Mesendoderm (in vitro differentiated cells): ENCODE measurements at regions not wholly inside any gene's neighbourhood (a gene's known extent, or its start where the extent isn't known, plus 50 kb on each side); places are given as distances from the start of the nearest gene placed in this dataset.
"Not testable (repeated sequence)": the region's sequence is repeated elsewhere in the genome, so short reads cannot be mapped to it uniquely, and the experiment has no call there.

Experiments used
- DNase-seq: peaks from one replicate; pipeline ENCODE4 v3.0.0; 2013
- H2AK5ac ChIP-seq: 2 replicates; pipeline ENCODE4 v1.6.1; 2013; ENCODE audit warnings: low read length, inconsistent platforms
- H2BK120ac ChIP-seq: 2 replicates; pipeline ENCODE4 v1.6.1; 2013; ENCODE audit warnings: low read depth, mild to moderate bottlenecking, low read length, moderate library complexity, mixed read lengths
- H2BK15ac ChIP-seq: replicated peaks from 2 replicates; pipeline ENCODE4 v1.6.1; 2013; ENCODE audit warnings: low read depth, mild to moderate bottlenecking, moderate library complexity
- H2BK5ac ChIP-seq: 2 replicates; pipeline ENCODE4 v1.6.1; 2013; ENCODE audit warnings: low read length, inconsistent platforms
- H3K18ac ChIP-seq: 2 replicates; pipeline ENCODE4 v1.6.1; 2013; ENCODE audit warnings: mild to moderate bottlenecking, low read length, mixed read lengths
- H3K23ac ChIP-seq: one replicate; pipeline ENCODE4 v1.6.1; 2013; ENCODE audit warnings: low read length
- H3K27ac ChIP-seq: 2 replicates; pipeline ENCODE4 v1.5.1; 2013; ENCODE audit warnings: low read depth, mild to moderate bottlenecking, inconsistent platforms, low read length, moderate library complexity
- H3K27me3 ChIP-seq: 2 replicates; pipeline ENCODE4 v1.6.1; 2013; ENCODE audit warnings: low read length, control low read depth, mild to moderate bottlenecking, inconsistent platforms; ENCODE audit not compliant: insufficient read depth, poor library complexity
- H3K36me3 ChIP-seq: 2 replicates; pipeline ENCODE4 v1.6.1; 2013; ENCODE audit warnings: low read length, inconsistent platforms; ENCODE audit not compliant: control insufficient read depth, insufficient read depth
- H3K4ac ChIP-seq: one replicate; pipeline ENCODE4 v1.6.1; 2013; ENCODE audit warnings: low read depth, mild to moderate bottlenecking, low read length, moderate library complexity
- H3K4me1 ChIP-seq: 2 replicates; pipeline ENCODE4 v1.6.1; 2013; ENCODE audit warnings: low read depth, low read length, inconsistent platforms; ENCODE audit not compliant: control insufficient read depth
- H3K4me2 ChIP-seq: 2 replicates; pipeline ENCODE4 v1.6.1; 2013; ENCODE audit warnings: low read length
- H3K4me3 ChIP-seq: 2 replicates; pipeline ENCODE4 v1.5.1; 2013; ENCODE audit warnings: mild to moderate bottlenecking, low read length
- H3K56ac ChIP-seq: one replicate; pipeline ENCODE4 v1.6.1; 2013; ENCODE audit warnings: low read length
- H3K79me1 ChIP-seq: 2 replicates; pipeline ENCODE4 v1.6.1; 2013; ENCODE audit warnings: low read length, inconsistent platforms
- H3K79me2 ChIP-seq: 2 replicates; pipeline ENCODE4 v1.6.1; 2013; ENCODE audit warnings: mild to moderate bottlenecking, low read length; ENCODE audit not compliant: control insufficient read depth, insufficient read depth
- H3K9ac ChIP-seq: 2 replicates; pipeline ENCODE4 v1.6.1; 2013; ENCODE audit warnings: low read length, inconsistent platforms
- H4K5ac ChIP-seq: one replicate; pipeline ENCODE4 v1.6.1; 2013; ENCODE audit warnings: low read length
- H4K8ac ChIP-seq: one replicate; pipeline ENCODE4 v1.6.1; 2013; ENCODE audit warnings: low read depth, mild to moderate bottlenecking, control low read depth, low read length, moderate library complexity
- WGBS: extraction: QIAGEN DNeasy Blood & Tissue Kit; methylation state at CpG from one replicate; pipeline ENCODE4 v1.1.7; 2013; ENCODE audit warnings: low lambda C conversion rate, missing lambda C conversion rate; ENCODE audit not compliant: insufficient coverage; ENCODE audit errors: extremely low coverage; 5-methylcytosine and 5-hydroxymethylcytosine counted together

DNA sequence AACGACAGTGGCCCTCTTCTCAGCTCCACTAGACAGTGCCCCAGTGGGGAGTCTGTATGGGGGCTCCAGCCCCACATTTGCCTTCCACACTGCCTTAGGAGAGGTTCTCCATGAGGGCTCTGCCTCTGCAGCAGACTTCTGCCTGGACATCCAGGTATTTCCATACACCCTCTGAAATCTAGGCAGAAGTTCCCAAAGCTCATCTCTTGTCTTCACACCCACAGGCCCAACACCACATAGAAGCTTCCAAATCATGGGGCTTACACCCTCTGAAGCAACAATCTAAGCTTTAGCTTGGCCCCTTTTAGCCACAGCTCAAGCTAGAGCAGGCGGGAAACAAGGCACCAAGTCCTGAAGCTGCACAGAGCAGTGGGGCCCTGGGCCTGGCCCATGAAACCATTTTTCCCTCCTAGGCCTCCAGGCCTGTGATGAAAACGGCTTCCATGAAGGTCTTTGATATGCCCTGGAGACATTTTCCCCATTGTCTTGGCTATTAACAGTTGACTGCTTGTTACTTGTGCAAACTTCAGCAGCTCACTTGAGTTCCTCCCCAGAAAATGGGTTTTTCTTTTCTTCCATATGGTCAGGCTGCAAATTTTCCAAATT, 89.2 kb downstream of the KBTBD2 start:
- DNase-seq: peak; percentile 2
- no CpG with 5 or more reads among the region's 3 CpGs for WGBS

DNA sequence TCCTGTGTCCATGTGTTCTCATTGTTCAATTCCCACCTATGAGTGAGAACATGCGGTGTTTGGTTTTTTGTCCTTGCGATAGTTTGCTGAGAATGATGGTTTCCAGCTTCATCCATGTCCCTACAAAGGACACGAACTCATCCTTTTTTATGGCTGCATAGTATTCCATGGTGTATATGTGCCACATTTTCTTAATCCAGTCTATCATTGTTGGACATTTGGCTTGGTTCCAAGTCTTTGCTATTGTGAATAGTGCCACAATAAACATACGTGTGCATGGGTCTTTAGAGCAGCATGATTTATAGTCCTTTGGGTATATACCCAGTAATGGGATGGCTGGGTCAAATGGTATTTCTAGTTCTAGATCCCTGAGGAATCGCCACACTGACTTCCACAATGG, 98.5 kb downstream of the KBTBD2 start:
- not testable (repeated sequence) for H3K18ac ChIP-seq, H3K9ac ChIP-seq, H4K8ac ChIP-seq, H3K56ac ChIP-seq, H3K23ac ChIP-seq, H3K79me1 ChIP-seq, H3K4ac ChIP-seq, H2BK120ac ChIP-seq, H2BK15ac ChIP-seq, H2BK5ac ChIP-seq, H3K79me2 ChIP-seq, H2AK5ac ChIP-seq, H3K36me3 ChIP-seq, H3K4me1 ChIP-seq, DNase-seq, H3K27me3 ChIP-seq, H3K27ac ChIP-seq, H3K4me2 ChIP-seq, H3K4me3 ChIP-seq, H4K5ac ChIP-seq
- WGBS: no CpG with 5 or more reads among the region's 5 CpGs

More for the DNA sequence above, 89.2 kb downstream of the KBTBD2 start:
- no peak overlapping the region for H3K9ac ChIP-seq
- no peak overlapping the region for H2BK5ac ChIP-seq
- H3K4me1 ChIP-seq: no peaks in the 10 kb centered on the region
- no peak overlapping the region for H3K4ac ChIP-seq
- H3K4me2 ChIP-seq: no peak overlapping the region
- no peak overlapping the region for H2AK5ac ChIP-seq
- no peaks in the 10 kb centered on the region for H3K27me3 ChIP-seq
- no peak overlapping the region for H3K27ac ChIP-seq
- no peak overlapping the region for H3K56ac ChIP-seq
- no peak overlapping the region for H2BK15ac ChIP-seq
- H3K79me2 ChIP-seq: no peaks in the 10 kb centered on the region
- H3K18ac ChIP-seq: no peak overlapping the region
- no peaks in the 10 kb centered on the region for H3K36me3 ChIP-seq
- no peak overlapping the region for H3K4me3 ChIP-seq
- H2BK120ac ChIP-seq: no peak overlapping the region
- H4K8ac ChIP-seq: no peak overlapping the region
- no peak overlapping the region for H4K5ac ChIP-seq
- H3K23ac ChIP-seq: no peak overlapping the region
- no peaks in the 10 kb centered on the region for H3K79me1 ChIP-seq

- not testable (repeated sequence) for H2BK5ac ChIP-seq, H3K4me1 ChIP-seq, H3K4me3 ChIP-seq, H4K5ac ChIP-seq, H3K27ac ChIP-seq, H3K23ac ChIP-seq, H3K56ac ChIP-seq, H3K18ac ChIP-seq, H3K36me3 ChIP-seq, H4K8ac ChIP-seq, H3K9ac ChIP-seq, H2AK5ac ChIP-seq, H2BK120ac ChIP-seq, H3K4me2 ChIP-seq, H3K79me1 ChIP-seq, H3K27me3 ChIP-seq, H2BK15ac ChIP-seq, H3K79me2 ChIP-seq, H3K4ac ChIP-seq
- DNase-seq: peak; percentile 42
- no CpG with 5 or more reads among the region's 7 CpGs for WGBS
Measured at GRCh38 chr7:32790766-32791430, 100.7 kb downstream of the KBTBD2 start.

GRCh38 chr7:32789266-32789665, 102.3 kb downstream of the KBTBD2 start:
- H4K8ac ChIP-seq, H3K4ac ChIP-seq, H3K79me1 ChIP-seq, H3K9ac ChIP-seq, H4K5ac ChIP-seq, H2BK15ac ChIP-seq, H3K79me2 ChIP-seq, H3K4me1 ChIP-seq, DNase-seq, H3K27ac ChIP-seq, H2AK5ac ChIP-seq, H3K4me2 ChIP-seq, H3K36me3 ChIP-seq, H2BK120ac ChIP-seq, H3K18ac ChIP-seq, H3K23ac ChIP-seq, H3K4me3 ChIP-seq, H3K27me3 ChIP-seq, H3K56ac ChIP-seq, H2BK5ac ChIP-seq: not testable (repeated sequence)
- no CpG with 5 or more reads among the region's 8 CpGs for WGBS

DNA sequence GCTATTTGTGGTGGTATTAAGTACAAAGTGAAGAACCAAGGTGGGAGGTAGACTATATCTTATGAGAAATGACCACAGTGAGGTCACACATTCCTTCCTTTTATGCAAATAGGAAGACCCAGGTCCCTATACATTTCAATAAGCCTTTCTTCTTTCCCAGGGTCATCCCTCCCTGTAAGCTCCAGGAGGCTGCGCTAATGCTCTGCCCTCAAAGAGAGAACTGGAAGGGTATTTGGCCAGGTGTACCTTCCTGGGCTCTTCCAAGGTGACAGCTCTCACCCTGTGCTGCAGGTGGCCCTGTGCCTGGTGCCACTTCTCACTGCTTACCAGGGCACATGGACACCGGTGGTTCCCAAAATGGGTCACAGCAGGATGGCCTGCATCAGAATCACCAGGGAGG, 103.4 kb downstream of the KBTBD2 start:
- H3K4me1 ChIP-seq, H3K36me3 ChIP-seq, H3K4ac ChIP-seq, H3K18ac ChIP-seq, H3K27ac ChIP-seq, DNase-seq, H4K5ac ChIP-seq, H3K56ac ChIP-seq, H2BK5ac ChIP-seq, H4K8ac ChIP-seq, H2BK15ac ChIP-seq, H3K9ac ChIP-seq, H3K79me2 ChIP-seq, H2AK5ac ChIP-seq, H3K79me1 ChIP-seq, H3K23ac ChIP-seq, H3K27me3 ChIP-seq, H2BK120ac ChIP-seq, H3K4me3 ChIP-seq, H3K4me2 ChIP-seq: not testable (repeated sequence)
- no CpG with 5 or more reads among the region's 2 CpGs for WGBS
